ENCODE measurements at regions not wholly inside any gene's neighbourhood (a gene's known extent, or its start where the extent isn't known, plus 50 kb on each side); places are given as distances from the start of the nearest gene placed in this dataset.

DNA sequence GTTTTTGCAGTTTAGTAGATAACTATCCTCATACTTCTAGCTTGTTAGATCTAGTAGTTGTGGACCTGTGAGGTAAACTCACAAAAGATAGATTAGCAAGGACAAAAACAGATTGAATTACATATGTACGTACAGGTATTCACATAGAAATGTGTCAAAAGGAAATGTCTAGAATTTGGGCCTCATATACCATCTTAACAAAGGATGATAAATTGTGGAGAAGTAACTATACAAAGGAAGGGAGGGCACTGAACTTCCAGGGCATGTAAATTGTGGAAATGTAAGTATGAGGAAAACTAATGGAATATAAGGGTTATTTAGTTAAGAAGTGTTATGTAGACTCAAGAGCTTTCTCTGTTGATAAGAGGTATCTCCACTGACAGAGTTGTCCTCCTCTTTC is 477.3 kb downstream of the KCNJ2 start:
- no peaks in the 10 kb centered on the region for H3K9me3 ChIP-seq (replicated peaks; ENCODE audit: control insufficient read depth, insufficient read depth, low read length)
- intact Hi-C loops (cut with micrococcal nuclease): no loop called here
- no peak overlapping the region for H2AFZ ChIP-seq (ENCODE audit: low read depth, low read length)
- H3K9me1 ChIP-seq (replicated peaks; ENCODE audit: control insufficient read depth, extremely low read depth, insufficient read depth, low read length): no peaks in the 10 kb centered on the region
- no TSS peak for BruUV-seq (replicated peaks)
- CTCF ChIA-PET: no interaction called here
- H3K27me3 ChIP-seq (ENCODE audit: control insufficient read depth in 2 of 2, insufficient read depth in 2 of 2, low read length in 2 of 2): no peaks in the 10 kb centered on the region
- no peaks in the 10 kb centered on the region for H3K4me1 ChIP-seq (ENCODE audit: control insufficient read depth, extremely low read depth, insufficient read depth, low read length)
- H3K79me2 ChIP-seq (ENCODE audit: control insufficient read depth, insufficient read depth, low read length): no peaks in the 10 kb centered on the region
- no peaks in the 10 kb centered on the region for H3K36me3 ChIP-seq (ENCODE audit: control insufficient read depth in 2 of 2, extremely low read depth in 1 of 2, insufficient read depth in 2 of 2, low read length in 2 of 2)
- dilution Hi-C loops (cut with MboI; ENCODE audit: extremely low pct_ligation_motif_present, low sequenced_read_pairs): no loop called here
- H3K4me2 ChIP-seq (ENCODE audit: insufficient read depth, low read length): no peak overlapping the region
- H3K4me3 ChIP-seq (replicated peaks in 1 of 3; ENCODE audit: insufficient read depth in 1 of 3, low read depth in 1 of 3, low read length in 3 of 3): no peak overlapping the region
- POLR2A ChIA-PET: no interaction called here
- TF ChIP-seq FOS (IDR thresholded peaks at IDR 0.05; ENCODE audit: borderline replicate concordance, insufficient read depth, low read length) (no peak), JUN (IDR thresholded peaks at IDR 0.05; ENCODE audit: borderline replicate concordance, insufficient read depth, insufficient read length, low read depth) (no peak), GATA2 (IDR thresholded peaks at IDR 0.05; ENCODE audit: insufficient read depth, insufficient read length, low read depth, low read length) (no peak), EZH2 (IDR thresholded peaks at IDR 0.05; ENCODE audit: borderline replicate concordance, low read depth, low read length, severe bottlenecking) (no peak), POLR2A (IDR thresholded peaks at IDR 0.05; ENCODE audit: low read depth, low read length) (no peak), MYC (IDR thresholded peaks at IDR 0.05; ENCODE audit: low read depth, low read length) (no peak), POLR2AphosphoS5 (IDR thresholded peaks at IDR 0.05; ENCODE audit: insufficient read depth, low read depth, low read length) (no peak)
- TF ChIP-seq, protein P1, sequence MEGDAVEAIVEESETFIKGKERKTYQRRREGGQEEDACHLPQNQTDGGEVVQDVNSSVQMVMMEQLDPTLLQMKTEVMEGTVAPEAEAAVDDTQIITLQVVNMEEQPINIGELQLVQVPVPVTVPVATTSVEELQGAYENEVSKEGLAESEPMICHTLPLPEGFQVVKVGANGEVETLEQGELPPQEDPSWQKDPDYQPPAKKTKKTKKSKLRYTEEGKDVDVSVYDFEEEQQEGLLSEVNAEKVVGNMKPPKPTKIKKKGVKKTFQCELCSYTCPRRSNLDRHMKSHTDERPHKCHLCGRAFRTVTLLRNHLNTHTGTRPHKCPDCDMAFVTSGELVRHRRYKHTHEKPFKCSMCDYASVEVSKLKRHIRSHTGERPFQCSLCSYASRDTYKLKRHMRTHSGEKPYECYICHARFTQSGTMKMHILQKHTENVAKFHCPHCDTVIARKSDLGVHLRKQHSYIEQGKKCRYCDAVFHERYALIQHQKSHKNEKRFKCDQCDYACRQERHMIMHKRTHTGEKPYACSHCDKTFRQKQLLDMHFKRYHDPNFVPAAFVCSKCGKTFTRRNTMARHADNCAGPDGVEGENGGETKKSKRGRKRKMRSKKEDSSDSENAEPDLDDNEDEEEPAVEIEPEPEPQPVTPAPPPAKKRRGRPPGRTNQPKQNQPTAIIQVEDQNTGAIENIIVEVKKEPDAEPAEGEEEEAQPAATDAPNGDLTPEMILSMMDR (IDR thresholded peaks at IDR 0.05; ENCODE audit: extremely low read depth in 1 of 2, insufficient read depth in 1 of 2, low read depth in 1 of 2, low read length in 2 of 2): no peak
- TF ChIP-seq, protein P2, sequence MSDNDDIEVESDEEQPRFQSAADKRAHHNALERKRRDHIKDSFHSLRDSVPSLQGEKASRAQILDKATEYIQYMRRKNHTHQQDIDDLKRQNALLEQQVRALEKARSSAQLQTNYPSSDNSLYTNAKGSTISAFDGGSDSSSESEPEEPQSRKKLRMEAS (IDR thresholded peaks at IDR 0.05; ENCODE audit: insufficient read depth, insufficient read length): no peak
- no peak for DNase-seq (ENCODE audit: low read depth, low spot score)
- H3K27ac ChIP-seq (ENCODE audit: insufficient read depth, low read depth, low read length): no peak overlapping the region
- no peaks in the 10 kb centered on the region for H4K20me1 ChIP-seq (replicated peaks; ENCODE audit: control insufficient read depth, extremely low read depth, insufficient read depth, low read length)
- no peak for FAIRE-seq
- no peak overlapping the region for H3K9ac ChIP-seq (replicated peaks; ENCODE audit: extremely low read depth, insufficient read depth, low read length)

All from endothelial cell of umbilical vein (primary cell).